ENCODE measurements at regions not wholly inside any gene's neighbourhood (a gene's known extent, or its start where the extent isn't known, plus 50 kb on each side); places are given as distances from the start of the nearest gene placed in this dataset.

DNA sequence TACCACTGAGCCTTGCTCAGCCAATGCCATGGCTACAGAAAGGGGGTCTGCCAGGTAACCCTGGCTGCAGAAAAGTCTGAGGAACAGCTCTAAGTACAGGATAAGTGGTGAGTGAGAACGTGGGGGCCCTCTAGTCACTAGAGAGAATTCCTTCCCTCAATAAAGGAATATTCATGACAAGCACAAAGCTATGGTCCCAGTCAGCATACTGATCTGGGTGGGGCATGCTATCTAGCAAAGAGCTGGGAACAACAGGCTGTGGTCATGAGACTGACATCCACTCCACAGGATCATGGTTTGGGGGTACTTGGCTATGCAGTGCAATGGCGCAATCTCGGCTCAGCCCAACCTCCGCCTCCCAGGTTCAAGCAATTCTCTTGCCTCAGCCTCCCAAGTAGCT, 140.4 kb downstream of the MTHFS start:
- Histone ChIP-seq H3K27me3 (no peaks in the 10 kb centered on the region), H3K27ac (no peak overlapping the region), H3K4me3 (no peak overlapping the region), H3K4me1 (no peaks in the 10 kb centered on the region), H3K9me3 (no peaks in the 10 kb centered on the region), H3K36me3 (no peaks in the 10 kb centered on the region)
- DNase-seq = no peak
- in situ Hi-C loops (cut with MboI; ENCODE audit: low pct_ligation_motif_present in 1 of 4, low pct_unique_long_range_greater_than_20kb in 1 of 4, low sequenced_read_pairs in 3 of 4) (no loop called here), intact Hi-C loops (cut with DNase I; ENCODE audit: low total_unique reads) (no loop called here)
- WGBS, 2 donors (ENCODE audit: low coverage in 1 of 2) = 89% methylated on average over 4 of the region's 4 CpGs; no CpG with 5 or more reads in 1 of the 2 donors
- TF ChIP-seq POLR2A (IDR thresholded peaks at IDR 0.05) (no peak), EP300 (IDR thresholded peaks at IDR 0.05; ENCODE audit: low read depth) (no peak), POLR2AphosphoS5 (IDR thresholded peaks at IDR 0.05) (no peak)
- TF ChIP-seq, protein P1, sequence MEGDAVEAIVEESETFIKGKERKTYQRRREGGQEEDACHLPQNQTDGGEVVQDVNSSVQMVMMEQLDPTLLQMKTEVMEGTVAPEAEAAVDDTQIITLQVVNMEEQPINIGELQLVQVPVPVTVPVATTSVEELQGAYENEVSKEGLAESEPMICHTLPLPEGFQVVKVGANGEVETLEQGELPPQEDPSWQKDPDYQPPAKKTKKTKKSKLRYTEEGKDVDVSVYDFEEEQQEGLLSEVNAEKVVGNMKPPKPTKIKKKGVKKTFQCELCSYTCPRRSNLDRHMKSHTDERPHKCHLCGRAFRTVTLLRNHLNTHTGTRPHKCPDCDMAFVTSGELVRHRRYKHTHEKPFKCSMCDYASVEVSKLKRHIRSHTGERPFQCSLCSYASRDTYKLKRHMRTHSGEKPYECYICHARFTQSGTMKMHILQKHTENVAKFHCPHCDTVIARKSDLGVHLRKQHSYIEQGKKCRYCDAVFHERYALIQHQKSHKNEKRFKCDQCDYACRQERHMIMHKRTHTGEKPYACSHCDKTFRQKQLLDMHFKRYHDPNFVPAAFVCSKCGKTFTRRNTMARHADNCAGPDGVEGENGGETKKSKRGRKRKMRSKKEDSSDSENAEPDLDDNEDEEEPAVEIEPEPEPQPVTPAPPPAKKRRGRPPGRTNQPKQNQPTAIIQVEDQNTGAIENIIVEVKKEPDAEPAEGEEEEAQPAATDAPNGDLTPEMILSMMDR (IDR thresholded peaks at IDR 0.05) = no peak

DNA sequence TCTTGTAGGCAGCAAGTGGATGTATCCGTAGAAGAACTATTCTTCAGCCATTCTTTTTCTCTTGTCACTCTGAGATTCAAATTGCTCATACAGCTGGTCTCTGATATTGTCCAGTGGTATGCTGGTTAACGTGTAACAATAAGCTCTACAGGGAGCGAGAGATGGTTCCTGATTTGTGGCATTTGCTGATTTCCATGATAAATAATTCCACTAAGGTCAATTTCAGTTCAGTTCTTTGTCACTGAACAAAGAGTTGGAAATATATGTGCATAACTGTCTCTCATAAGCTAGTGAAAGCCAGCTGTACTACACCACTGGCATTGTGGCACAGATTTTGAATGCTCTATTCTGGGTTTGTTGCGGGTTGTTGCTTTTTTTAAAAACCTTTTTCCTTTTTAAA, 131.7 kb downstream of the MTHFS start:
- Histone ChIP-seq H3K27me3 (no peaks in the 10 kb centered on the region), H3K9me3 (no peaks in the 10 kb centered on the region), H3K4me3 (no peak overlapping the region), H3K4me1 (no peaks in the 10 kb centered on the region), H3K36me3 (no peaks in the 10 kb centered on the region), H3K27ac (no peak overlapping the region)
- DNase-seq = no peak
- in situ Hi-C loops (cut with MboI; ENCODE audit: low pct_ligation_motif_present in 1 of 4, low pct_unique_long_range_greater_than_20kb in 1 of 4, low sequenced_read_pairs in 3 of 4) (no loop called here), intact Hi-C loops (cut with DNase I; ENCODE audit: low total_unique reads) (no loop called here)
- 67 to 74% methylated on average over 4 of the region's 4 CpGs for WGBS, 2 donors (ENCODE audit: low coverage in 1 of 2)
- no peak for TF ChIP-seq POLR2AphosphoS5 (IDR thresholded peaks at IDR 0.05)
- TF ChIP-seq POLR2A (IDR thresholded peaks at IDR 0.05) = no peak
- TF ChIP-seq EP300 (IDR thresholded peaks at IDR 0.05; ENCODE audit: low read depth) = no peak
- TF ChIP-seq, protein P1 (IDR thresholded peaks at IDR 0.05) = no peak

DNA sequence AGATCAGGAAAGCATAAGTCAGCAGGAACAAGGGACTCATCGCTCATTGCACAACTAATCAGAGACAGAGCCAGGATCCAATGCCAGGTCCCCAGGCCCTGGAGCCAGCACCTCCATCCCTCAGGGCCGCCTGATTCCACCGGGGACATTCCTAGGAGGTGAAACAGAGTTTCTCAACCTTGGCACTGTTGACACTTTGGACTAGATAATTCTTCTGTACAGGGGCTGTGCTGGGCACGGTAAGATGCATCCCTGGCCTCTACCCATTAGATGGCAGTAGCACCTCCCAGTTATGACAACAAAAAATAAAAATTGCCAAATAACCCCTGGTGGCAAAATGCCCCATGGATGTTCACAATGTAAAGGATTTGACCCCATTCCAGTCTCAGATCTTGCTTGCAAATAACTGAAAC, 127.7 kb downstream of the MTHFS start:
- TF ChIP-seq EP300 (IDR thresholded peaks at IDR 0.05; ENCODE audit: low read depth) = no peak
- no peak for TF ChIP-seq POLR2AphosphoS5 (IDR thresholded peaks at IDR 0.05)
- TF ChIP-seq, protein P1 (IDR thresholded peaks at IDR 0.05) = no peak
- TF ChIP-seq POLR2A (IDR thresholded peaks at IDR 0.05) = no peak
- no peaks in the 10 kb centered on the region for H3K4me1 ChIP-seq
- H3K27me3 ChIP-seq = no peaks in the 10 kb centered on the region
- no peak overlapping the region for H3K27ac ChIP-seq
- no peak for DNase-seq
- H3K36me3 ChIP-seq = no peaks in the 10 kb centered on the region
- intact Hi-C loops (cut with DNase I; ENCODE audit: low total_unique reads) (no loop called here), in situ Hi-C loops (cut with MboI; ENCODE audit: low pct_ligation_motif_present in 1 of 4, low pct_unique_long_range_greater_than_20kb in 1 of 4, low sequenced_read_pairs in 3 of 4) (no loop called here)
- no peaks in the 10 kb centered on the region for H3K9me3 ChIP-seq
- no peak overlapping the region for H3K4me3 ChIP-seq
- WGBS, 2 donors (ENCODE audit: low coverage in 1 of 2) = 40 to 67% methylated on average over 2 to 4 of the region's 4 CpGs

DNA sequence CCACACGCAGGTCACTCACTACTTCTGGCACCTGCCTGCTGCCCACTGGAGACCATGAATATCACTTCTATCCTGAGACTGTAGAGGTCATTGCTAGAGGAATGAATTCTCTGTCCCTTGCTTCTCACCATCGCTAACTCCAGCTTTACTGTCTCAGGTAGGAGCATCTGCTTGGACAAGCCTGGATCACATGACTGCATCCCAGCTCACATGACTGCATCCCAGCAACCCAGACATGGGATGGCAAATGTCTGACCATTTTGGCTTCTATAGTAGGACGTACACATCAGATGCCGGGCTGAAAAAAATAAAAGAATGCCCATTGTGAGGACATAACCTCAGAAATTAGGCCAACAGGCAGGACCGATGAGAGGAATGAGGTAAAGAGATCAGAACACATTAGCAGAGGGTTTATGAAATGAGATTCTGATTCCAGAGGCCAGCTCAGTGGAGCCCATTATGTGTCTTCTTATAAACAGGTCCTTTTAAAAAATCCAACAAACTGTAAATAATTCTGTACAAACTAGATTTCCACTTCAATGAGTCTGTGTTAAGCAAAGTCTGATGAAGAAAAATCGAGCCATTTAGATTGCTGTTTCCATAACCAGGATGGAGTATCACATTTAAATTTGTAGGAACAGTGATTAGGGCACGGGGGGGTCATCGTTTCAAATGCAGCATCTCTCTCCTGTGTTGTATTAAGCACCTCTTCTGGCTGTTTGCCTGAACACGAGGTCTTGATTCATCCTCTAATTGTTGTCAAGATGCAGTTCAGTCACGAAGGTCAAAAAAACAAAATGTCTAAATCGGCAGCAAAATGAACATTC, 126.7 kb downstream of the MTHFS start:
- no peaks in the 10 kb centered on the region for H3K4me1 ChIP-seq
- no peak overlapping the region for H3K4me3 ChIP-seq
- no peak overlapping the region for H3K27ac ChIP-seq
- 81 to 82% methylated on average over 7 to 11 of the region's 11 CpGs for WGBS, 2 donors (ENCODE audit: low coverage in 1 of 2)
- DNase-seq = no peak
- H3K9me3 ChIP-seq = no peaks in the 10 kb centered on the region
- TF ChIP-seq POLR2AphosphoS5 (IDR thresholded peaks at IDR 0.05) = no peak
- no peak for TF ChIP-seq POLR2A (IDR thresholded peaks at IDR 0.05)
- TF ChIP-seq EP300 (IDR thresholded peaks at IDR 0.05; ENCODE audit: low read depth) = no peak
- TF ChIP-seq, protein P1 (IDR thresholded peaks at IDR 0.05) = no peak
- H3K36me3 ChIP-seq = no peaks in the 10 kb centered on the region
- intact Hi-C loops (cut with DNase I; ENCODE audit: low total_unique reads) (loop anchor here (1.0 kb wide), 1 partner anchor 31 kb away; no protein-coding TSS in a partner anchor), in situ Hi-C loops (cut with MboI; ENCODE audit: low pct_ligation_motif_present in 1 of 4, low pct_unique_long_range_greater_than_20kb in 1 of 4, low sequenced_read_pairs in 3 of 4) (no loop called here)
- H3K27me3 ChIP-seq = no peaks in the 10 kb centered on the region
